AG09309 (cell line): ENCODE measurements at regions not wholly inside any gene's neighbourhood (a gene's known extent, or its start where the extent isn't known, plus 50 kb on each side); places are given as distances from the start of the nearest gene placed in this dataset.
"Not testable (repeated sequence)": the region's sequence is repeated elsewhere in the genome, so short reads cannot be mapped to it uniquely, and the experiment has no call there.

Source experiments
- DNase-seq: peaks from one replicate; pipeline ENCODE4 v3.0.0-alpha.2; 2010; ENCODE audit warnings: low read depth
- H3K4me3 ChIP-seq: 2 replicates; pipeline ENCODE4 v1.5.1; 2011; ENCODE audit warnings: mild to moderate bottlenecking, low read depth, low read length, moderate library complexity; ENCODE audit not compliant: control insufficient read depth
- TF ChIP-seq, protein P1 (sequence below): IDR thresholded peaks from 2 replicates; pipeline ENCODE4 v1.5.1; 2011; ENCODE audit warnings: mild to moderate bottlenecking, low read depth, low read length, inconsistent platforms; ENCODE audit not compliant: insufficient read depth, control insufficient read depth; ENCODE audit errors: missing control alignments

DNA sequence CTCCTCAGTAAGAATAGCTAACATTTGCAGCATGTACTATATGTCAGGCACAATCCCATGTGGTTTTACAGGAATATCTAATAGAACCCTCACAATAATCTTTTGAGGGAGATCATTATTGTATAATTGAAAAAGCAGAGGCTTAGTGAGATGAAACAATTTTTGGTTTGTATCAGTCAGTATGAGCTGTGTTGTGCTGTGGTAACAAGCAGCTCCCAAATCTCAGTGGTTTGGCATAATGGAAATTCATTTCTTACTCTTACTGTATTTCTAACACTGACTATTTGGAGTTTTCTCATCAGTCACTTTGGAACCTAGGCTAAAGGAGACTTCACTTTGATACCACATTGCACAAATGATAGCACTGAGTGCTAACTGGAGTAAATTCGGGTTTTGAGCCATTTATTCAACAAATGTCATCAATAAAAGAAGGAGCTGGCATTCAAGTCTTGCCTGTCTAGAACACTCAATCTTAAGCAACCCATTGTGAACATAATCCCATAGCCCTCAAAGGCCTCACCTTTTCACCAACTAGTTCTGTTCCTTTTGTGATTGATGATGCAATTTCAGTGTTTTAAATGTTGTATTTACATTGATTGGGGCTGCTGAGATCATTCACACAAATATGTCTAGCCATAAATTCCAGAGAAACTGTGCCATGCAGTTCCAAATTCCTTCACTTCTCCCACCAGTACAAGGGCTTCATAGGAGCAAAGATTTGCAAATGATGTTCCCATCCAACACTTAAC is 441.0 kb downstream of the XYLT1 start:
- H3K4me3 ChIP-seq: no peak overlapping the region
- no peak for DNase-seq
- TF ChIP-seq, protein P1, sequence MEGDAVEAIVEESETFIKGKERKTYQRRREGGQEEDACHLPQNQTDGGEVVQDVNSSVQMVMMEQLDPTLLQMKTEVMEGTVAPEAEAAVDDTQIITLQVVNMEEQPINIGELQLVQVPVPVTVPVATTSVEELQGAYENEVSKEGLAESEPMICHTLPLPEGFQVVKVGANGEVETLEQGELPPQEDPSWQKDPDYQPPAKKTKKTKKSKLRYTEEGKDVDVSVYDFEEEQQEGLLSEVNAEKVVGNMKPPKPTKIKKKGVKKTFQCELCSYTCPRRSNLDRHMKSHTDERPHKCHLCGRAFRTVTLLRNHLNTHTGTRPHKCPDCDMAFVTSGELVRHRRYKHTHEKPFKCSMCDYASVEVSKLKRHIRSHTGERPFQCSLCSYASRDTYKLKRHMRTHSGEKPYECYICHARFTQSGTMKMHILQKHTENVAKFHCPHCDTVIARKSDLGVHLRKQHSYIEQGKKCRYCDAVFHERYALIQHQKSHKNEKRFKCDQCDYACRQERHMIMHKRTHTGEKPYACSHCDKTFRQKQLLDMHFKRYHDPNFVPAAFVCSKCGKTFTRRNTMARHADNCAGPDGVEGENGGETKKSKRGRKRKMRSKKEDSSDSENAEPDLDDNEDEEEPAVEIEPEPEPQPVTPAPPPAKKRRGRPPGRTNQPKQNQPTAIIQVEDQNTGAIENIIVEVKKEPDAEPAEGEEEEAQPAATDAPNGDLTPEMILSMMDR: no peak

- no peak for DNase-seq
- no peak overlapping the region for H3K4me3 ChIP-seq
- TF ChIP-seq, protein P1: no peak
Measured at GRCh38 chr16:17031484-17032268, 439.1 kb downstream of the XYLT1 start.

- TF ChIP-seq, protein P1: no peak
- no peak for DNase-seq
- no peak overlapping the region for H3K4me3 ChIP-seq
Measured at GRCh38 chr16:17032332-17032731, 438.4 kb downstream of the XYLT1 start.

- TF ChIP-seq, protein P1: no peak
- no peak overlapping the region for H3K4me3 ChIP-seq
- DNase-seq: no peak
Measured at GRCh38 chr16:17034477-17035252, 436.1 kb downstream of the XYLT1 start.

GRCh38 chr16:17037499-17037898 is 433.3 kb downstream of the XYLT1 start:
- no peak for DNase-seq
- TF ChIP-seq, protein P1: no peak
- no peak overlapping the region for H3K4me3 ChIP-seq

GRCh38 chr16:17038415-17038814 is 432.3 kb downstream of the XYLT1 start:
- no peak overlapping the region for H3K4me3 ChIP-seq
- TF ChIP-seq, protein P1: no peak
- DNase-seq: no peak

DNA sequence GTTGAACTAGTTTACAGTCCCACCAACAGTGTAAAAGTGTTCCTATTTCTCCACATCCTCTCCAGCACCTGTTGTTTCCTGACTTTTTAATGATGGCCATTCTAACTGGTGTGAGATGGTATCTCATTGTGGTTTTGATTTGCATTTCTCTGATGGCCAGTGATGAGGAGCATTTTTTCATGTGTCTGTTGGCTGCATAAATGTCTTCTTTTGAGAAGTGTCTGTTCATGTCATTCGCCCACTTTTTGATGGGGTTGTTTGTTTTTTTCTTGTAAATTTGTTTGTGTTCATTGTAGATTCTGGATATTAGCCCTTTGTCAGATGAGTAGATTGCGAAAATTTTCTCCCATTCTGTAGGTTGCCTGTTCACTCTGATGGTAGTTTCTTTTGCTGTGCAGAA is 421.7 kb downstream of the XYLT1 start:
- DNase-seq, H3K4me3 ChIP-seq: not testable (repeated sequence)
